DND-41 (cell line): ENCODE measurements at regions not wholly inside any gene's neighbourhood (a gene's known extent, or its start where the extent isn't known, plus 50 kb on each side); places are given as distances from the start of the nearest gene placed in this dataset.

Experiments
- CTCF ChIP-seq: IDR thresholded peaks from 2 replicates; pipeline ENCODE4 v1.5.1; 2012; ENCODE audit warnings: borderline replicate concordance, low read length, moderate library complexity, mild to moderate bottlenecking; ENCODE audit not compliant: poor library complexity, severe bottlenecking; ENCODE audit errors: extremely low read depth
- EZH2 ChIP-seq: IDR thresholded peaks from 3 replicates; pipeline ENCODE4 v1.6.1; 2012; ENCODE audit warnings: borderline replicate concordance, low read depth, mild to moderate bottlenecking, moderate library complexity, low read length, inconsistent platforms; ENCODE audit not compliant: severe bottlenecking

DNA sequence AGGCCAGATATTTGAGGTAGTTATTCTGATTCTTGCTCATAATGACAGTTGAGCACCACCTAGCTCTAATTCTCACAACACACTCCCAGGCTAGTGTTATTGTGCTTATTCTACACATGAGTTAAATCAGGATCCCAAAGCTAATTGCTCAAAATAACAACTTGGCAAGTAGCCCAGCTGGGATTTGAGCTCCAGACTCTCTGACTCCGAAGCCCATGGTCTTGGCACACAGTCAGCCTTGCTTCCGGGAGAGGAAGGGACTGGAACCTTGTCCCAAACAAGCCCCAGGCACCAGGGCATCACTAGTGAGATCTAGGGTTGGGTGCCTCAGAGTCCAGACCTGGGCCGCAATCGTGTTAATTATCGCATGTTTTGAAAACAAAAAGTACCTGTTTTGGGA is 101.4 kb downstream of the GPAM start:
- TF ChIP-seq CTCF (no peak), EZH2 (no peak)
